Ecto neural progenitor cell (in vitro differentiated cells): ENCODE measurements at regions not wholly inside any gene's neighbourhood (a gene's known extent, or its start where the extent isn't known, plus 50 kb on each side); places are given as distances from the start of the nearest gene placed in this dataset.

Experiments used
- DNase-seq: peaks from one replicate; pipeline ENCODE4 v3.0.0-alpha.2; 2018; ENCODE audit warnings: low spot score

GRCh38 chr21:40985370-40985769 is 138.4 kb upstream of the DSCAM start:
- DNase-seq: no peak

- DNase-seq: no peak
These were observed 143.4 kb upstream of the DSCAM start for GRCh38 chr21:40990366-40990765.

DNA sequence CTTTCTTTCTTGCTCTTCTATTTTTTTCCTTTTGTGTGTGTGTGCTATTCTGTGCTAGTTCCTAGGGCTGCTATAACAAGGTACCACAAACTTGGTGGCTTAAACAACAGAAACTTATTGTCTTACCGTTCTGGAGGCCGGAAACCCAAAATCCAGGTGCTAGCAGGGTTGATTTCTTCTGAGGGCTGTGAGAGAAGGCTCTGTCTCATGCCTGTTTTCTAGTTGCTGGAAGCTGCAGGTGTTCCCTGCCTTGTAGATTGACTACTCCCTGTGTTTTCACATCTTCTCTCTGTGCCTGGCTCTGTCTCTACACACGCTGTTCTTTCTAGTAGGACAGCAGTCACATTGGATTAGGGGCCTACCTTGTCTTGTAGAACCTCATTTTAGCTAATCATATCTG is 150.9 kb upstream of the DSCAM start:
- no peak for DNase-seq

DNA sequence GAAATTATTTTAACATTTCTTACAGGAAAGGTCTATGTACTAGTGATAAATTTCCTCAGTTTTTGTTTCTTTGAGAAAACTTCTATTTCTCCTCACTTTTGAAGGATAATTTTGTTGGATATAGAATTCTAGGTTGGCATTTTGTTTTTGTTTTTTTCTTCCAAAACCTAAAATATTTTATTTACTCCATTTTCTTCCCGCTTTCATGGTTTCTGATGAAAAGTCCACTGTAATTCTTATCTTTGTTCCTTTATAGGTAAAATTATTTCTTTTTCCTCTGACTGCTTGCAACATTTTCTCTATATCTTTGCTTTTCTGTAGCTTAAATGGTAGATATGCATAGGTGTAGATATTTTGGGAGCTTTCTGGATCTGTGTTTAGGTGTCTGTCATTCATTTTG is 153.9 kb upstream of the DSCAM start:
- no peak for DNase-seq

GRCh38 chr21:41006636-41007035 is 159.7 kb upstream of the DSCAM start:
- no peak for DNase-seq

DNA sequence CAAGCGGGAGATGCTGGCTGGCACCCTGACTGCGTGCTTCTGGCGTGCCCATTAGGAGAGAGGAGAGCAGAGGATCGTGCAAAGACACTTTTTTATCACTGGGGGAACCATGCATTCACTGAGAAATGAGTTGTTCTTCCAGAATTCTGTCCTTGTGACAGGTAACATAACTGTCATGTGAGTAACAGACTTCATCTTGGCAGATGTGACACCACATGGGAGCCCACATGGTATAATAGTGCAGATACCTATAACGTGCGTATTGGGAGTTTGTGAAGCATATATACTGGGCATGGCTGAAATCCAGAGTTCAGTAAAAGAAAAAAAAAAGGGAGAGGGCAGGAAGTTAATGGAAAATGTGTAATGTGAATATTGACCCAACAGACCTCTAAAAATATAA is 159.6 kb upstream of the BACE2 start:
- no peak for DNase-seq

DNA sequence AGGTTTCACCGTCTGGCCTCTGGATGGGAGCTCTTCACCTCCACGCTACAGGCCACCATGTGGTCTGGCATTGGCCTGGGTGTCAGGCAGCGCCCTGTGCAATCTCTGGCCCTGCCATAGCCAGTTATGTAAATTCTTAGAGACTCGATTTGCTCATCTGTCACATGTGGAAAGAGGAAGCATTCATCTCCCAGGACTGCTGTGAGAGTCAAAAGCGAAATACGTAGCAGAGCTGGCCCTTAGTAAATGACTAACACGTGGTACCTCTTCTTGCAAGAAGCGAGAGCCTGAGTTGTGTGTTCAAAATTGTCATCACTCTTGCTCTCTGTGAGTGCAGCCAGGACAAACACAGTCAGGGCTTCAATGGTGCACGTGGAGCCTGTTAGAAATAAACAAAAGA is 159.0 kb upstream of the BACE2 start:
- DNase-seq: no peak

DNA sequence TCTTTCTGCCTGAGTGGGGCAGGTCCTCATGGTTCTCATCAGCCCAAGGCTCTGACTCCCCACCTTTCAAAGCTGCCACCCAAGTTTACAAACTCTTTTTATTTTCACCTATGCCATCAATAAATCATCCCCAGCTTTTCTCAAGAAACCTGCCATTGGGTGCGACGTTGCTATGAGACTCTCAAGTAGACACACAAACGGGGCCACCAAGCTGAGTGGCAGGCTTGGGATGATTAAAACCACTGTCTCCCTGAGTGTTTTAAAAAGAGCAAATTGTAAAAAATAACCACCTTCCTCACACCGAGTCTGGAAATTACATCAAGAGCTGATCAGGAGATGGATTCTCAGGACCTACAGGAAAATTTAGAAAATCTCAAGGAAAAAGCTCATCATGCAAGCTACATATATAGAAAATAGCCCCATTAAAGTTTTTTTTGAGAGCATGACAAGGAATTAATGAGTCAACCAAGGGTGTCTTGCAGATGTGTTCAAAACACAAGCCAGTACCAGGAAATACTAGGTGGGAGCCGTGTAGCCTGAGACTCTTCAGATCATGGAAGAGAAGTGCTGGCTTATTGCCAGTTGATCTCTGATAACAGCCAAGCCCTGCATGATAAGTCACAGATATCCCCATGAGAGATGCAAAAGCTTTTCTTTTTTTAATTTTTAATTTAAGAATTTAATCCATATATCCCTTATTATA is 158.4 kb upstream of the BACE2 start:
- DNase-seq: no peak

- DNase-seq: no peak
These were observed 157.9 kb upstream of the BACE2 start for GRCh38 chr21:41010101-41010435.

DNA sequence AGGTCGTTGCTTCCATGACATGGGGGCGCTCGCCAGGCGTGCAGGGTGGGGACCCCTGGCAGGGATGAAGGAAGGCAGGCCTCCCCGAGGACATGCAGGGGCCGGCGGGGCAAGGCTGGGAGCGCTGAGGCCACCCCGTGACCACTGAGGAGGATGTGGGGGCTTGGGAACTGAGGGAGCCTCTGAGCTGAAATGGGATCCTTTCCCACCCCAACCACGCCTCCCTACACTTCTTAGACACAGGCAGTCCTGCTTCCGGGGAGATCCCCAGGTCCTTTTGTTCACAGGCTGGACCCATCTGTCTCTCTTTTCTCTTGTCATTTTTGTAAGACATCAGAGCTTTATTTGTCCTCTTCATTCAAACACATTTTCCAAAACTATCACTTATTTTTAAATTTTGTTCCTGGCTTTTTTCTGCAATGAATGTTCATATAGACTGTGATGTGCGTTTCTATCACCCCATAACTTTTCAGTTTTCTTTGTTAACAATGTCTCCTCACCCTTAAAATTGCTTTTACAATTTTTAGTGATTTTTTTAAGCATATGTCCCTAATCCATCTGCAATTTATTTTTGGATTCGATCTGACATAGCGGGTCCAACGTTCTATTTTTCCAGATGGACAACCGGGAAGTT is 156.7 kb upstream of the BACE2 start:
- no peak for DNase-seq

- no peak for DNase-seq
These were observed 156.0 kb upstream of the BACE2 start for GRCh38 chr21:41011951-41012366.

DNA sequence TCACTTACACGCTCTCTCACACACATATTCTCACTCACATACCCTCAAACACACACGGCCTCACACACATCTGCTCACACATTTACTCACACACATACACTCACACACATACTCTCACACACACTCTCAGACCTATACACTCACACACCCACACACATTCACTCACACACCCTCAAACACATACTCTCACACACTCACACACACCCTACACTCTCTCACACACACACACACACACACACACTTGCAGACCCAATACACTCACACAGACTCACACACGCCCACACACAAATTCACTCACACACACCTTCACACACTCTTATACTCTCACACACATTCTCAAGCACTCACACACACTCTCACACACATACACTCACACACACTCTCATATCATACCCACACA is 155.5 kb upstream of the BACE2 start:
- DNase-seq: no peak

DNA sequence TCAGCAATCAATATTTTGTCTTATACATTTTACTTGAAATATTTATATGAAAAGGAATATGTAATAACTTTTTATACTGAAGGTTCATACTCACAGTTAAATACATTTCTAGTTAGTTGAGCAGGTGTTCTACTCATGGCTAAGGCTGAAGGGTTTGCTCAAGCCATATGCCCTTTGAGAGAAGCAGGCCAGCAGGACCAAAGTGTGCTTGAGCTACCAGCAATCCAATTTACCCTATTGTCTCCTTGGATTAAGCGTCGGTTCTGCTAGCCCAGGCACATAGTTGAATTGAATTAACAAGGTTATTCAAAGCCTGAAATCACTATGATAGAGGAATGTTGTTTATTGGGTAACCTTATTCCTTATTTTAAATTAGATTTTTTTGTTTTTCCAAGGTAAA is 151.5 kb upstream of the BACE2 start:
- DNase-seq: no peak

GRCh38 chr21:41018431-41018830 is 149.5 kb upstream of the BACE2 start:
- no peak for DNase-seq

DNA sequence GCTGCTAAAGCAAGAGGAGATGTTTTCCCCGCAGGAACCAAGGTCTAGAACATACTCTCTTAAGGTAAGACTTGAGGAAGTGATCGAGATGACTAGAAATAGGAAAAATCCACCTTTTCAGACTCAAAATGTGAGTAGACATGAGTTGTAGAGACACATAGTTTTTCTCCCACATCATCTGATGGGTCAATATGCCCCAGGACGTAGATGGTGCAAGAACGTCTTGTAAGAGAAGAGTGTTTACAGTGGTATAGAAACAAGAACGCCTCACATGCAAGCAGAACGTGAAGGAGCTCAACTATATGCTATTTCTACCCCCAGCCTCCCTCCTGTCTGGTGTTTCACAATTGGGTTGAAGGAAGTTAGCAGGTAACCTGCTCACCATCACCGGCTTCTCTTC is 144.0 kb upstream of the BACE2 start:
- DNase-seq: no peak

GRCh38 chr21:41024341-41024740 is 143.6 kb upstream of the BACE2 start:
- no peak for DNase-seq

- DNase-seq: no peak
These were observed 143.2 kb upstream of the BACE2 start for GRCh38 chr21:41024746-41025254.

- DNase-seq: no peak
These were observed 138.4 kb upstream of the BACE2 start for GRCh38 chr21:41029571-41029970.

DNA sequence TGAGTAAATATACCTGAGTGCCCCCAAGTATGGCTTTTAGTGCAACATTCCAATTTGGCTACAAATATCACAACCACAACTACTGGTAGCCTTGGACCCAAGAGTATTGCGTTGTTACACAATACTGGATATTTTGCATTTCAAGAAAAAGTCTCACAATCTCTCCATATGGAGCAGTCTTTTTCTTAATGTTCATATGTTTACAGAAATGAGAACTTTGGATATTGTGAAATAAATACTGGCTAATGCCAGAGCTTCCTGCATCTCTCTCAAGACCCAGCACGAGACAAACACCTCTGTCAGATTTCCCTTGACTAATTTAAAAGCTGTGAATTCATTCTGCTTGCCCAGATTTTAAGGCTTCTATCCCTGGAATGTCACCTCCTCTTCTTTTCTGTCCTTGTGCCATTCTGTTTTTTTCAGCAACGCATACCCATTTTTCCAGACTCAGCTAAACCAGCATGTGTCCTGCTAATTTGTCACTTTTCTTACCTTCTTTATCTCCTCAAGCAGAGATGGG is 136.2 kb upstream of the BACE2 start:
- DNase-seq: no peak

- no peak for DNase-seq
These were observed 135.4 kb upstream of the BACE2 start for GRCh38 chr21:41032541-41032940.

DNA sequence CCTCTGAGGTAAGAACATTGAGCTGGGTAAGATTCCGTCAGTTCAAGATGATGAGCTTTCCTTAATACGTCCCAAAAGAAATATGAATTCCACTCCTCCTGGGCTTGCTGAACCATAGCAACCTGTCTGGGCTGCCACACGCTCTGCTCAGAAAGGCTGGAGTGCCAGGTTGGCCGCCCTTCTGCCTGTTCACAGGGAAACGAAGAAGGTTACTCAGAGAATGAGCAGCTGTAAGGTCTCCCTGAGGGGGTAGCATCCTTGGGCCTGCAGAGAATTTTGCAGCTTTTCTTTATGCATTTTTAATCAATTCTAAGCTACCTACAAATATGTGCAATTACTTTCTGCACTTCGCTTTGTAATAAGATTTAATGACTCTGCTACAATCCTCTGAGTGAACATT is 130.7 kb upstream of the BACE2 start:
- no peak for DNase-seq

DNA sequence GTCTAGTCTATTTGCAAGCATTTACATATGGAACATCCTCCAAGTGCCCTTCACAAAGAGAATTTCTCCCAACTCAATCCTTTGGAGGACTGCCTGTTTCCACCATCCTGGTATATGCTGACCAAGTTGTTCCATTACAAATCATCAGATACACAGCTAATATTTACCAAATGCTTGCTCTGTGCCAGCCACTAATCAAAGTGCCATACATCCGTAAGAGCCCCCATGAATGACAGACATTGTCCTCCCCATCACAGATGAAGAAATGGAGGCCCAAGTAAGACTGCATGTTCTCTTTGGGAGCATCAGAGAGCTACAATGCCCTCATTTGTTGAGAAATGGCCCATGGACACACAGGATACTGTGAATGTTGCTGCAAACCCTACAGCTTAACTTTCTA is 130.0 kb upstream of the BACE2 start:
- no peak for DNase-seq

- DNase-seq: no peak
These were observed 124.9 kb upstream of the BACE2 start for GRCh38 chr21:41043014-41043413.
